Keratinocyte (primary cell): ENCODE measurements at regions not wholly inside any gene's neighbourhood (a gene's known extent, or its start where the extent isn't known, plus 50 kb on each side); places are given as distances from the start of the nearest gene placed in this dataset.

ENCODE experiments used
- DNase-seq: peaks from one replicate; pipeline ENCODE4 v3.0.0-alpha.2; 2011; ENCODE audit warnings: low read depth, missing footprints, low spot score
- FAIRE-seq: peaks from 2 replicates; lab custom pipeline; 2011; peaks lifted over from hg19 to GRCh38; lab: Jason Lieb, UNC
- H2AFZ ChIP-seq: 2 replicates; pipeline ENCODE4 v1.6.0; 2012; ENCODE audit warnings: low read length, control low read depth, inconsistent platforms; ENCODE audit not compliant: control insufficient read depth
- H3K27ac ChIP-seq: 2 replicates; pipeline ENCODE4 v1.5.1; 2011; ENCODE audit warnings: low read length; ENCODE audit not compliant: control insufficient read depth, insufficient read depth
- H3K27me3 ChIP-seq: 3 replicates; pipeline ENCODE4 v1.6.0; 2011; ENCODE audit warnings: low read length; ENCODE audit not compliant: control insufficient read depth, insufficient read depth; ENCODE audit errors: extremely low read depth
- H3K36me3 ChIP-seq, 2 experiments: 2 replicates in 1 of 2; 3 replicates in 1 of 2; pipeline ENCODE4 v1.5.1; 2011; ENCODE audit warnings: low read length in 2 of 2, mild to moderate bottlenecking in 1 of 2; ENCODE audit not compliant: control insufficient read depth in 2 of 2, insufficient read depth in 2 of 2; ENCODE audit errors: extremely low read depth in 1 of 2
- H3K4me1 ChIP-seq: 3 replicates; pipeline ENCODE4 v1.5.1; 2011; ENCODE audit warnings: low read length; ENCODE audit not compliant: control insufficient read depth, insufficient read depth; ENCODE audit errors: extremely low read depth
- H3K4me2 ChIP-seq: 3 replicates; pipeline ENCODE4 v1.6.0; 2011; ENCODE audit warnings: low read depth, low read length; ENCODE audit not compliant: control insufficient read depth, insufficient read depth; ENCODE audit errors: extremely low read depth
- H3K4me3 ChIP-seq, 3 experiments: fragments of 200-600 bp in 1 of 3; sonication (generic) in 1 of 3; 2 replicates in 2 of 3; 3 replicates in 1 of 3; pipeline ENCODE4 v1.5.1; 2011 to 2016; ENCODE audit warnings: low read length in 3 of 3, mild to moderate bottlenecking in 3 of 3, control low read depth in 2 of 3, inconsistent platforms in 1 of 3, low read depth in 1 of 3, mixed read lengths in 1 of 3, mixed run types in 1 of 3, moderate library complexity in 1 of 3; ENCODE audit not compliant: control insufficient read depth in 2 of 3, insufficient read depth in 2 of 3; ENCODE audit errors: extremely low read depth in 1 of 3
- H3K79me2 ChIP-seq: 2 replicates; pipeline ENCODE4 v1.6.0; 2012; ENCODE audit warnings: low read length; ENCODE audit not compliant: control insufficient read depth, insufficient read depth
- H3K9ac ChIP-seq: 3 replicates; pipeline ENCODE4 v1.6.0; 2011; ENCODE audit warnings: low read length; ENCODE audit not compliant: control insufficient read depth, insufficient read depth; ENCODE audit errors: extremely low read depth
- H3K9me1 ChIP-seq: 3 replicates; pipeline ENCODE4 v1.6.0; 2011; ENCODE audit warnings: low read length; ENCODE audit not compliant: control insufficient read depth, insufficient read depth; ENCODE audit errors: extremely low read depth
- H3K9me3 ChIP-seq: 2 replicates; pipeline ENCODE4 v1.5.1; 2012; ENCODE audit warnings: low read depth, low read length; ENCODE audit not compliant: control insufficient read depth
- H4K20me1 ChIP-seq: 3 replicates; pipeline ENCODE4 v1.6.0; 2011; ENCODE audit warnings: low read length; ENCODE audit not compliant: control insufficient read depth, insufficient read depth; ENCODE audit errors: extremely low read depth
- CTCF ChIP-seq, 3 experiments: IDR thresholded peaks in 1 of 3; conservative IDR thresholded peaks in 1 of 3; optimal IDR thresholded peaks in 1 of 3; 2 replicates in 2 of 3; 3 replicates in 1 of 3; pipeline versions ENCODE3 to v1.5.1; 2011; ENCODE audit warnings: low read length in 3 of 3, mild to moderate bottlenecking in 3 of 3, moderate library complexity in 2 of 3, control low read depth in 1 of 3, inconsistent platforms in 1 of 3; ENCODE audit not compliant: insufficient read depth in 2 of 3; ENCODE audit errors: extremely low read depth in 1 of 3
- EZH2 ChIP-seq: IDR thresholded peaks from one replicate; pipeline ENCODE4 v1.6.1; 2012; ENCODE audit warnings: inconsistent platforms, mild to moderate bottlenecking, low read length, moderate library complexity
- dilution Hi-C: fragments of 300-500 bp; cut with MboI; formaldehyde crosslinking; loops from one replicate; pipeline ENCODE4 v1.7.0; 2020; ENCODE audit warnings: low sequenced_read_pairs; ENCODE audit not compliant: extremely low pct_ligation_motif_present

GRCh38 chr21:38970765-38971164 is 165.0 kb downstream of the ETS2 start:
- dilution Hi-C loops, result no loop called here
- Histone ChIP-seq H3K36me3 (no peaks in the 10 kb centered on the region), H3K9me1 (no peaks in the 10 kb centered on the region), H3K9ac (no peak overlapping the region), H3K4me2 (no peak overlapping the region), H4K20me1 (no peaks in the 10 kb centered on the region), H3K79me2 (no peaks in the 10 kb centered on the region), H2AFZ (no peak overlapping the region), H3K4me3 (no peak overlapping the region), H3K4me1 (no peaks in the 10 kb centered on the region), H3K27ac (no peak overlapping the region), H3K9me3 (no peaks in the 10 kb centered on the region), H3K27me3 (no peaks in the 10 kb centered on the region)
- TF ChIP-seq EZH2 (no peak), CTCF (optimal IDR thresholded peaks at IDR 0.05 in 1 of 3, IDR thresholded peaks at IDR 0.05 in 1 of 3, conservative IDR thresholded peaks at IDR 0.05 in 1 of 3; ENCODE audit: extremely low read depth in 1 of 3, insufficient read depth in 2 of 3, low read length in 3 of 3) (no peak)
- DNase-seq (no peak), FAIRE-seq (no peak)

GRCh38 chr21:38968887-38969543 is 163.3 kb downstream of the ETS2 start:
- FAIRE-seq (no peak), DNase-seq (no peak)
- TF ChIP-seq EZH2, result no peak
- TF ChIP-seq CTCF (optimal IDR thresholded peaks at IDR 0.05 in 1 of 3, IDR thresholded peaks at IDR 0.05 in 1 of 3, conservative IDR thresholded peaks at IDR 0.05 in 1 of 3; ENCODE audit: extremely low read depth in 1 of 3, insufficient read depth in 2 of 3, low read length in 3 of 3), result no peak
- H3K4me3 ChIP-seq, result no peak overlapping the region
- H3K4me1 ChIP-seq, result no peaks in the 10 kb centered on the region
- H3K79me2 ChIP-seq, result no peaks in the 10 kb centered on the region
- no peaks in the 10 kb centered on the region for H3K27me3 ChIP-seq
- H3K4me2 ChIP-seq, result no peak overlapping the region
- no peak overlapping the region for H2AFZ ChIP-seq
- no peak overlapping the region for H3K27ac ChIP-seq
- no peaks in the 10 kb centered on the region for H3K9me1 ChIP-seq
- no peaks in the 10 kb centered on the region for H3K36me3 ChIP-seq
- H3K9me3 ChIP-seq, result no peaks in the 10 kb centered on the region
- H3K9ac ChIP-seq, result no peak overlapping the region
- dilution Hi-C loops, result no loop called here
- no peaks in the 10 kb centered on the region for H4K20me1 ChIP-seq
